ENCODE measurements at regions not wholly inside any gene's neighbourhood (a gene's known extent, or its start where the extent isn't known, plus 50 kb on each side); places are given as distances from the start of the nearest gene placed in this dataset.

GRCh38 chr2:62441824-62442223 is 64.2 kb downstream of the TMEM17 start:
- CTCF ChIA-PET, result no interaction called here

GRCh38 chr2:62441421-62441820 is 64.6 kb downstream of the TMEM17 start:
- TF ChIP-seq ZBTB17 (tag by site-specific recombination; IDR thresholded peaks at IDR 0.05) (no peak), ZNF114 (tag by site-specific recombination; IDR thresholded peaks at IDR 0.05) (no peak), ZNF404 (tag by site-specific recombination; IDR thresholded peaks at IDR 0.05) (no peak)
- Histone ChIP-seq H3K36me3 (ENCODE audit: control insufficient read depth in 2 of 2, insufficient read depth in 1 of 2, low read length in 2 of 2) (no peaks in the 10 kb centered on the region), H3K4me1 (ENCODE audit: control insufficient read depth, insufficient read depth, low read length) (no peaks in the 10 kb centered on the region), H3K4me3 (ENCODE audit: low read depth, low read length) (no peak overlapping the region), H3K27ac (ENCODE audit: extremely low read depth, low read depth, low read length) (no peak overlapping the region), H3K9me3 (ENCODE audit: control insufficient read depth, insufficient read depth, low read depth, low read length) (no peaks in the 10 kb centered on the region)
- ChIA-PET CTCF (no interaction called here), POLR2A (no interaction called here)

More at GRCh38 chr2:62441824-62442223, 64.2 kb downstream of the TMEM17 start:
- Histone ChIP-seq H3K4me1 (ENCODE audit: control insufficient read depth, insufficient read depth, low read length) (no peaks in the 10 kb centered on the region), H3K9me3 (ENCODE audit: control insufficient read depth, insufficient read depth, low read depth, low read length) (no peaks in the 10 kb centered on the region), H3K4me3 (ENCODE audit: low read depth, low read length) (no peak overlapping the region), H3K36me3 (ENCODE audit: control insufficient read depth in 2 of 2, insufficient read depth in 1 of 2, low read length in 2 of 2) (no peaks in the 10 kb centered on the region), H3K27ac (ENCODE audit: extremely low read depth, low read depth, low read length) (no peak overlapping the region)
- TF ChIP-seq, protein P1, sequence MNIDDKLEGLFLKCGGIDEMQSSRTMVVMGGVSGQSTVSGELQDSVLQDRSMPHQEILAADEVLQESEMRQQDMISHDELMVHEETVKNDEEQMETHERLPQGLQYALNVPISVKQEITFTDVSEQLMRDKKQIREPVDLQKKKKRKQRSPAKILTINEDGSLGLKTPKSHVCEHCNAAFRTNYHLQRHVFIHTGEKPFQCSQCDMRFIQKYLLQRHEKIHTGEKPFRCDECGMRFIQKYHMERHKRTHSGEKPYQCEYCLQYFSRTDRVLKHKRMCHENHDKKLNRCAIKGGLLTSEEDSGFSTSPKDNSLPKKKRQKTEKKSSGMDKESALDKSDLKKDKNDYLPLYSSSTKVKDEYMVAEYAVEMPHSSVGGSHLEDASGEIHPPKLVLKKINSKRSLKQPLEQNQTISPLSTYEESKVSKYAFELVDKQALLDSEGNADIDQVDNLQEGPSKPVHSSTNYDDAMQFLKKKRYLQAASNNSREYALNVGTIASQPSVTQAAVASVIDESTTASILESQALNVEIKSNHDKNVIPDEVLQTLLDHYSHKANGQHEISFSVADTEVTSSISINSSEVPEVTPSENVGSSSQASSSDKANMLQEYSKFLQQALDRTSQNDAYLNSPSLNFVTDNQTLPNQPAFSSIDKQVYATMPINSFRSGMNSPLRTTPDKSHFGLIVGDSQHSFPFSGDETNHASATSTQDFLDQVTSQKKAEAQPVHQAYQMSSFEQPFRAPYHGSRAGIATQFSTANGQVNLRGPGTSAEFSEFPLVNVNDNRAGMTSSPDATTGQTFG (tag by site-specific recombination; IDR thresholded peaks at IDR 0.05; ENCODE audit: borderline replicate concordance), result no peak
- no peak for TF ChIP-seq ZNF561 (tag by site-specific recombination; IDR thresholded peaks at IDR 0.05; ENCODE audit: borderline replicate concordance)
- no peak for TF ChIP-seq ZNF223 (tag by site-specific recombination; IDR thresholded peaks at IDR 0.05)
- TF ChIP-seq HOXD13 (CRISPR knock-in tag; IDR thresholded peaks at IDR 0.05; ENCODE audit: borderline replicate concordance), result no peak
- no peak for TF ChIP-seq ZNF677 (tag by site-specific recombination; IDR thresholded peaks at IDR 0.05)
- no peak for TF ChIP-seq ZNF707 (tag by site-specific recombination; IDR thresholded peaks at IDR 0.05)
- TF ChIP-seq, protein P2, sequence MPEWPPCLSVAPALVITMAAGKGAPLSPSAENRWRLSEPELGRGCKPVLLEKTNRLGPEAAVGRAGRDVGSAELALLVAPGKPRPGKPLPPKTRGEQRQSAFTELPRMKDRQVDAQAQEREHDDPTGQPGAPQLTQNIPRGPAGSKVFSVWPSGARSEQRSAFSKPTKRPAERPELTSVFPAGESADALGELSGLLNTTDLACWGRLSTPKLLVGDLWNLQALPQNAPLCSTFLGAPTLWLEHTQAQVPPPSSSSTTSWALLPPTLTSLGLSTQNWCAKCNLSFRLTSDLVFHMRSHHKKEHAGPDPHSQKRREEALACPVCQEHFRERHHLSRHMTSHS (tag by site-specific recombination; IDR thresholded peaks at IDR 0.05), result no peak
- TF ChIP-seq ZNF555 (tag by site-specific recombination; conservative IDR thresholded peaks at IDR 0.05), result no peak
- no peak for TF ChIP-seq REST (tag by site-specific recombination; IDR thresholded peaks at IDR 0.05)
- POLR2A ChIA-PET, result no interaction called here

- no peaks in the 10 kb centered on the region for H3K4me1 ChIP-seq (ENCODE audit: control insufficient read depth, insufficient read depth, low read length)
- no peaks in the 10 kb centered on the region for H3K36me3 ChIP-seq (ENCODE audit: control insufficient read depth in 2 of 2, insufficient read depth in 1 of 2, low read length in 2 of 2)
- TF ChIP-seq ZNF394 (tag by site-specific recombination; IDR thresholded peaks at IDR 0.05; ENCODE audit: borderline replicate concordance), result no peak
- no peak for TF ChIP-seq ZNF449 (tag by site-specific recombination; IDR thresholded peaks at IDR 0.05)
- no peak for TF ChIP-seq ZBTB10 (tag by site-specific recombination; IDR thresholded peaks at IDR 0.05)
- no peak for TF ChIP-seq ZNF302 (tag by site-specific recombination; IDR thresholded peaks at IDR 0.05; ENCODE audit: low read depth)
- no peak overlapping the region for H3K27ac ChIP-seq (ENCODE audit: extremely low read depth, low read depth, low read length)
- ChIA-PET CTCF (interaction anchor here (0.6 kb wide), 1 partner anchor 493 kb away, joined by 3 read pairs; no protein-coding TSS in a partner anchor), POLR2A (no interaction called here)
- no peaks in the 10 kb centered on the region for H3K9me3 ChIP-seq (ENCODE audit: control insufficient read depth, insufficient read depth, low read depth, low read length)
- H3K4me3 ChIP-seq (ENCODE audit: low read depth, low read length), result no peak overlapping the region
These were observed 65.6 kb downstream of the TMEM17 start for GRCh38 chr2:62440281-62440946.

Data from HEK293 (cell line).